Psoas muscle (tissue), 7 donors: ENCODE measurements at regions not wholly inside any gene's neighbourhood (a gene's known extent, or its start where the extent isn't known, plus 50 kb on each side); places are given as distances from the start of the nearest gene placed in this dataset.

Experiments
- ATAC-seq, 4 donors: fragments of 200-7000 bp; cut with Tn5 transposase; one replicate each; pipeline ENCODE4 v1.9.1; 2020; ENCODE audit warnings: moderate library complexity in 3 of 4, mild to moderate bottlenecking in 2 of 4
- DNase-seq, 2 donors: peaks; one replicate each; pipeline ENCODE4 v3.0.0-alpha.2; 2020
- H3K27ac ChIP-seq: fragments of 200-600 bp; one replicate; pipeline ENCODE4 v1.8.0; 2022
- H3K27me3 ChIP-seq, 3 donors: fragments of 200-600 bp in 1 of 3; one replicate each; pipeline versions ENCODE4 v1.6.1 to v1.8.0; 2013 to 2022; ENCODE audit warnings: low read length in 2 of 3, mild to moderate bottlenecking in 2 of 3, moderate library complexity in 1 of 3; ENCODE audit not compliant: insufficient read depth in 3 of 3
- H3K36me3 ChIP-seq, 2 donors: fragments of 200-600 bp in 1 of 2; one replicate each; pipeline versions ENCODE4 v1.6.1 to v1.8.0; 2013 to 2022; ENCODE audit warnings: low read depth in 1 of 2, mild to moderate bottlenecking in 1 of 2, moderate library complexity in 1 of 2; ENCODE audit not compliant: insufficient read depth in 1 of 2
- H3K4me1 ChIP-seq: fragments of 200-600 bp; one replicate; pipeline ENCODE4 v1.8.0; 2022
- H3K4me3 ChIP-seq: fragments of 200-600 bp; one replicate; pipeline ENCODE4 v1.8.0; 2022; ENCODE audit warnings: mild to moderate bottlenecking
- H3K9me3 ChIP-seq: fragments of 200-600 bp; one replicate; pipeline ENCODE4 v1.8.0; 2022
- CTCF ChIP-seq: fragments of 200-600 bp; IDR thresholded peaks from one replicate; pipeline ENCODE4 v1.8.0; 2022; ENCODE audit warnings: antibody characterized with exemption
- WGBS, 3 donors: extraction: QIAGEN DNeasy Blood & Tissue Kit; methylation state at CpG; one replicate each; pipeline versions ENCODE4 v1.1.6 to v1.1.7; 2013; 5-methylcytosine and 5-hydroxymethylcytosine counted together
- intact Hi-C, 2 donors: fragments of 100-400 bp; cut with DNase I; formaldehyde crosslinking; loops; one replicate each; pipeline versions ENCODE4 v1.11.0 to v1.14.2; 2022
- donor health status: healthy with polysubstance abuse.
- donor health status: DM: no; HTN: no; CAD: no; lungs with moderate emphysema.
- donor health status: Bipolar disorder and iron deficiency.
- donor health status: healthy.
- donor health status: DM: yes; HTN: yes; CAD: no.
- donor health status: DM: no; HTN: no; CAD: no.
- donor health status: DM: yes; HTN: yes; CAD: no.

GRCh38 chr5:73303148-73304079 lies 130.4 kb downstream of the TMEM174 start:
- Histone ChIP-seq H3K4me1 (peaks cover 14% of the 10 kb centered on the region), H3K27ac (no peak overlapping the region), H3K36me3 (no peaks in the 10 kb centered on the region), H3K27me3 (peaks cover 0 to 85% (median 42%) of the 10 kb centered on the region in 3 donors), H3K9me3 (no peaks in the 10 kb centered on the region), H3K4me3 (no peak overlapping the region)
- TF ChIP-seq CTCF, result no peak
- no peak for DNase-seq
- intact Hi-C loops, result loop anchor here in 1 of 2 donors (5.0 kb wide), 1 partner anchor 149 kb away; no protein-coding TSS in a partner anchor
- 3 to 5% (median 3%) methylated on average over 63 to 77 of the region's 77 CpGs for WGBS, 3 donors
- ATAC-seq, result peak in 1 of 4 donors; percentile 19

GRCh38 chr5:73302797-73303147 lies 129.8 kb downstream of the TMEM174 start:
- no peak overlapping the region for H3K4me3 ChIP-seq
- WGBS, 3 donors, result 12 to 14% (median 13%) methylated on average over 9 of the region's 9 CpGs
- intact Hi-C loops, result loop anchor here in 1 of 2 donors (5.0 kb wide), 1 partner anchor 150 kb away; no protein-coding TSS in a partner anchor
- TF ChIP-seq CTCF, result no peak
- no peak overlapping the region for H3K27ac ChIP-seq
- H3K4me1 ChIP-seq, result peaks cover 16% of the 10 kb centered on the region
- ATAC-seq, result no peak
- H3K36me3 ChIP-seq, result no peaks in the 10 kb centered on the region
- DNase-seq, result no peak
- H3K27me3 ChIP-seq, result peaks cover 0 to 85% (median 47%) of the 10 kb centered on the region in 3 donors
- H3K9me3 ChIP-seq, result no peaks in the 10 kb centered on the region

- WGBS, 3 donors, result 10 to 11% (median 11%) methylated on average over 22 of the region's 22 CpGs
- Histone ChIP-seq H3K4me1 (peaks cover 16% of the 10 kb centered on the region), H3K27ac (no peak overlapping the region), H3K9me3 (no peaks in the 10 kb centered on the region), H3K4me3 (no peak overlapping the region), H3K27me3 (peaks cover 0 to 99% (median 52%) of the 10 kb centered on the region in 3 donors), H3K36me3 (no peaks in the 10 kb centered on the region)
- no peak for TF ChIP-seq CTCF
- ATAC-seq (no peak), DNase-seq (no peak)
- intact Hi-C loops, result loop anchor here in 1 of 2 donors (5.0 kb wide), 1 partner anchor 151 kb away; no protein-coding TSS in a partner anchor
Measured at GRCh38 chr5:73301208-73301901, 128.4 kb downstream of the TMEM174 start.

- TF ChIP-seq CTCF, result no peak
Measured at GRCh38 chr5:73300337-73301207, 127.6 kb downstream of the TMEM174 start.

More at GRCh38 chr5:73300337-73301207, 127.6 kb downstream of the TMEM174 start:
- no peaks in the 10 kb centered on the region for H3K9me3 ChIP-seq
- no peak overlapping the region for H3K27ac ChIP-seq
- peaks cover 16% of the 10 kb centered on the region for H3K4me1 ChIP-seq
- DNase-seq (no peak), ATAC-seq (no peak)
- H3K27me3 ChIP-seq, result peaks cover under 1 to 96% (median 48%) of the 10 kb centered on the region in 3 donors
- WGBS, 3 donors, result 10 to 12% (median 10%) methylated on average over 37 of the region's 37 CpGs
- H3K4me3 ChIP-seq, result no peak overlapping the region
- intact Hi-C loops, result loop anchor here in 1 of 2 donors (5.0 kb wide), 1 partner anchor 152 kb away; no protein-coding TSS in a partner anchor
- no peaks in the 10 kb centered on the region for H3K36me3 ChIP-seq
